ENCODE measurements at regions not wholly inside any gene's neighbourhood (a gene's known extent, or its start where the extent isn't known, plus 50 kb on each side); places are given as distances from the start of the nearest gene placed in this dataset.

- no peak for TF ChIP-seq CSDC2 (CRISPR knock-in tag; IDR thresholded peaks at IDR 0.05)
- TF ChIP-seq PATZ1 (CRISPR knock-in tag; IDR thresholded peaks at IDR 0.05; ENCODE audit: borderline replicate concordance) = no peak
- no peak for TF ChIP-seq ZNF8 (CRISPR knock-in tag; IDR thresholded peaks at IDR 0.05)
- no peak for TF ChIP-seq ISL1 (CRISPR knock-in tag; IDR thresholded peaks at IDR 0.05)
Measured at GRCh38 chr7:153529651-153530165, 522.5 kb upstream of the DPP6 start.

All from SK-N-SH treated with all-trans-retinoic acid at 6 μM for 48 hours (cell line).